HL-60 (cell line): ENCODE measurements at regions not wholly inside any gene's neighbourhood (a gene's known extent, or its start where the extent isn't known, plus 50 kb on each side); places are given as distances from the start of the nearest gene placed in this dataset.

ENCODE experiments used
- DNase-seq, 2 experiments: peaks; one replicate each; pipeline ENCODE4 v3.0.0-alpha.2; 2010 to 2020; ENCODE audit warnings: low read depth in 1 of 2, low spot score in 1 of 2
- H3K27ac ChIP-seq: fragments of 250-450 bp; sonication (Bioruptor Pico); replicated peaks from 2 replicates; pipeline ENCODE4 v1.5.1; 2020; ENCODE audit warnings: mild to moderate bottlenecking, moderate library complexity
- H3K27me3 ChIP-seq: fragments of 250-450 bp; sonication (Bioruptor Pico); 2 replicates; pipeline ENCODE4 v1.5.1; 2021; ENCODE audit warnings: mild to moderate bottlenecking, moderate library complexity; ENCODE audit not compliant: insufficient read depth, poor library complexity, severe bottlenecking
- H3K4me3 ChIP-seq: replicated peaks from 2 replicates; pipeline ENCODE4 v1.5.1; 2011; ENCODE audit warnings: mild to moderate bottlenecking, control low read depth, low read length; ENCODE audit not compliant: insufficient read depth
- CTCF ChIP-seq: IDR thresholded peaks from one replicate; pipeline ENCODE4 v1.5.1; 2011; ENCODE audit warnings: low read length, control low read depth, inconsistent platforms; ENCODE audit not compliant: insufficient read depth
- GABPA ChIP-seq: IDR thresholded peaks from 2 replicates; pipeline ENCODE4 v1.6.1; 2012; ENCODE audit warnings: low read depth
- POLR2AphosphoS5 ChIP-seq: IDR thresholded peaks from 2 replicates; pipeline ENCODE4 v1.6.1; 2012; ENCODE audit warnings: low read depth
- REST ChIP-seq: IDR thresholded peaks from 2 replicates; pipeline ENCODE4 v1.6.1; 2012; ENCODE audit warnings: low read depth; ENCODE audit not compliant: insufficient replicate concordance
- SPI1 ChIP-seq: IDR thresholded peaks from 2 replicates; pipeline ENCODE4 v1.6.1; 2012; ENCODE audit warnings: low read depth, mild to moderate bottlenecking, borderline replicate concordance

DNA sequence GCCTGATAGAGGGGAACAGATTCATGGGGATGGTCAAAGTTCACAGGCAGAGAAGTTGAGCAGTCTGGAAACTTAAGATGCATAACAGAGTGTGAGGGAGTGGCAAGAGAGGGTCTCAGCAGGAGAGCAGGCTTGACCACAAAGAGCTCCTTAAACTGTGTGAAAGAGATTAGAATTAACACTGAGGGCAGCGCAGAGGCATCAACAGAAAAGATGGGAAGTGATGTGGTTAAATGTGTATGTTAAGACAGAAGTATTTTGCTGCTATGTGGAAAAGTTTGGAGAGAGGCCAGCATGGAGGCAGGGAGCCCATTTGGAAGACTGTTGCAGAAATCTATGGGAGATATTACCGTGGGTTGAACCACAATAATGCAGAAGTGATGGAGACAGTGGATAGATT lies 122.7 kb upstream of the LMNTD1 start:
- TF ChIP-seq GABPA (no peak), REST (no peak), CTCF (no peak), SPI1 (no peak), POLR2AphosphoS5 (no peak)
- no peak for DNase-seq
- Histone ChIP-seq H3K4me3 (no peak overlapping the region), H3K27me3 (no peaks in the 10 kb centered on the region), H3K27ac (no peak overlapping the region)

GRCh38 chr12:25677232-25677937 lies 124.3 kb upstream of the LMNTD1 start:
- TF ChIP-seq SPI1, result no peak
- no peak for TF ChIP-seq POLR2AphosphoS5
- no peak for TF ChIP-seq GABPA
- TF ChIP-seq REST, result no peak
- no peak for TF ChIP-seq CTCF
- no peak for DNase-seq
- no peak overlapping the region for H3K27ac ChIP-seq
- H3K4me3 ChIP-seq, result no peak overlapping the region
- no peaks in the 10 kb centered on the region for H3K27me3 ChIP-seq

DNA sequence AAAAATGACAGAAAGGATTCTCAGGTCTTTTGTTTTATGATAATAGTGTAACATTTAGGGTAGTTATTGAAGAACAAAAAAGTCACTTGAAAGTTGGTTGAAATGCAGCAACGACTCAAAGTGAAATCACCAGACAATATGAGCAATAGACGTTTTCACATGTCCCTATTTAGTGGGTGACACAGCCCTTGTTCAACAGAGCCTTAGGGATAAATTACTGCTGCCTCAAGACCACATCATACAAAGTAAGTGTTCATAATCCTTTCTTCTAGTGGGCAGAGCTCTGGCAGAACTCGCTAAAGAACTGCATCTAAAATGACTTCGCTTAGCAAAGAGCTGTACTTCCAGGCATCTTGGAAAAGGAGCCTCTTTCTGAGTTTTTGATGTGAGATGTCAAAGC lies 128.5 kb upstream of the LMNTD1 start:
- Histone ChIP-seq H3K27me3 (no peaks in the 10 kb centered on the region), H3K27ac (no peak overlapping the region), H3K4me3 (no peak overlapping the region)
- TF ChIP-seq SPI1 (no peak), REST (no peak), CTCF (no peak), POLR2AphosphoS5 (no peak), GABPA (no peak)
- no peak for DNase-seq
